ENCODE measurements at regions not wholly inside any gene's neighbourhood (a gene's known extent, or its start where the extent isn't known, plus 50 kb on each side); places are given as distances from the start of the nearest gene placed in this dataset.

DNA sequence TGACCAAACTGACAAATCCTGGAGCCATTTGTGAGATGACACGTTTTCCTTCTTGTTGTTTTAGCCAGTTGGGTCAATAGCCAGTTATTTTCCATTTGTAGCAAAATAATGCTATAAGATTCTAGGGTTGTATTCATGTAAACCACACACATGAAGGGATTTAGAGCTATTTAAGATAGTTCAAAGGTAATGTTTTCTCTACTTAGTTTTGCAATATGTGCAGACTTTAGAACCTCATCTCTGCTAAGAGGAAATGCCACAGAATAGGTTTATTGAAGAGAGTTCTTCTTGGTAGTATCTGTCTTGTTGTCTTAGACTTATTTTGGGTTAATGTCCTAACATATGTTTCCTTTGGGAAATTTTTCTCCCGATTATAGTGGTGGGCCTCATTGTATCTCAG, 213.5 kb upstream of the RIMS1 start:
- TF ChIP-seq CTCF (conservative IDR thresholded peaks at IDR 0.05; ENCODE audit: low read length) (no peak), EZH2phosphoT487 (IDR thresholded peaks at IDR 0.05; ENCODE audit: borderline replicate concordance) (no peak)

All from Loucy (cell line).